ENCODE measurements at regions not wholly inside any gene's neighbourhood (a gene's known extent, or its start where the extent isn't known, plus 50 kb on each side); places are given as distances from the start of the nearest gene placed in this dataset.

DNA sequence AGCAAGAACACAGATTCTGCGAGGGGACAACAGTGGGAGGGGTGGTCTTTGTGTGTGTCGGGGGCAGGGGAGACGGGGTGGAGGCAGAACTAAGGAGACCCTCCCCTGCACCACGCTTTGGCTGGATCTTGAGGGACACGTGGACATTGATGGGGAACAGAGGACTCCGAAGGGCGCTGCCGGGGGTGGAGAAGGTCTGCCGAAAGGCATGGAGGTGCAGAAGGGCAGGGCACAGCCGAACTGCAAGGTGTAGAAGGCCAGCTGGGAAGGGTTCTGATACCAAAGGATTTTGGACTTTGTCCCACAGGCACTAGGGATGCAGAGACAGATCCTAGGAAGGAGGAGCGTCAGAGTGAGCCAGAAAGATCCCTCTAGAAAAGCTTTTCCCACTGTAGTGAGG, 107.7 kb upstream of the SYT13 start:
- no peak for DNase-seq (ENCODE audit: low read depth)
- no peak for TF ChIP-seq CTCF (IDR thresholded peaks at IDR 0.05; ENCODE audit: control insufficient read depth, insufficient read depth, low read depth, low read length, missing control alignments)

GRCh38 chr11:45393334-45393733, 107.2 kb upstream of the SYT13 start:
- no peak for DNase-seq (ENCODE audit: low read depth)
- TF ChIP-seq CTCF (IDR thresholded peaks at IDR 0.05; ENCODE audit: control insufficient read depth, insufficient read depth, low read depth, low read length, missing control alignments) = no peak
- H3K4me3 ChIP-seq (ENCODE audit: control insufficient read depth, low read depth, low read length) = no peak overlapping the region

More for the DNA sequence above, 107.7 kb upstream of the SYT13 start:
- no peak overlapping the region for H3K4me3 ChIP-seq (ENCODE audit: control insufficient read depth, low read depth, low read length)

GRCh38 chr11:45392591-45393091, 106.5 kb upstream of the SYT13 start:
- TF ChIP-seq CTCF (IDR thresholded peaks at IDR 0.05; ENCODE audit: control insufficient read depth, insufficient read depth, low read depth, low read length, missing control alignments) = no peak
- DNase-seq (ENCODE audit: low read depth) = no peak
- H3K4me3 ChIP-seq (ENCODE audit: control insufficient read depth, low read depth, low read length) = no peak overlapping the region

DNA sequence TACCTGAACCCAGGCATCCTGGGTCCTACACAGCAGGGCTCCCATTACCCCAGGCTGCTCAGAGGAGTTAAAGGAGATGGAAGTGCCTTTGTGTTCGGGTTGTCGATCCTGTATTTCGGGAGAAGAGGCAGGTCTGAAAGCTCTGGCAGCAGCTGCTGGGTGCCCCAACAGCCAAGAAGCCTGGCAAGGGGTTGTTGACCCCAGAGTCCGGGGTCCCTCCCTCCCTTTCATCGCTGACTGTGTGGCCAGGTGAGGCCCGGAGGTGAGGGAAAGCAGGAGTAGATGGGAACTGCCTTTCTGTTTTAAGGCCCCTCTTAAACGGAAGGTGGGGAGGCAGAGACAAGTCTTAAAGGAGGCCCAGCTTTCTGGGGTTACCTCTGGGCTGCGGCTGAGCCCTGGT, 106.0 kb upstream of the SYT13 start:
- no peak overlapping the region for H3K4me3 ChIP-seq (ENCODE audit: control insufficient read depth, low read depth, low read length)
- no peak for DNase-seq (ENCODE audit: low read depth)
- TF ChIP-seq CTCF (IDR thresholded peaks at IDR 0.05; ENCODE audit: control insufficient read depth, insufficient read depth, low read depth, low read length, missing control alignments) = no peak

GRCh38 chr11:45391168-45391850, 105.2 kb upstream of the SYT13 start:
- H3K4me3 ChIP-seq (ENCODE audit: control insufficient read depth, low read depth, low read length) = no peak overlapping the region
- DNase-seq (ENCODE audit: low read depth) = no peak
- TF ChIP-seq CTCF (IDR thresholded peaks at IDR 0.05; ENCODE audit: control insufficient read depth, insufficient read depth, low read depth, low read length, missing control alignments) = no peak

GRCh38 chr11:45390407-45390806, 104.3 kb upstream of the SYT13 start:
- DNase-seq (ENCODE audit: low read depth) = peak; percentile 44
- TF ChIP-seq CTCF (IDR thresholded peaks at IDR 0.05; ENCODE audit: control insufficient read depth, insufficient read depth, low read depth, low read length, missing control alignments) = no peak
- no peak overlapping the region for H3K4me3 ChIP-seq (ENCODE audit: control insufficient read depth, low read depth, low read length)

All from AG09309 (cell line).